GM19240 (cell line): ENCODE measurements at regions not wholly inside any gene's neighbourhood (a gene's known extent, or its start where the extent isn't known, plus 50 kb on each side); places are given as distances from the start of the nearest gene placed in this dataset.

Experiments used
- DNase-seq: peaks from one replicate; pipeline ENCODE4 v3.0.0; 2011; ENCODE audit warnings: low spot score; ENCODE audit not compliant: insufficient read length

DNA sequence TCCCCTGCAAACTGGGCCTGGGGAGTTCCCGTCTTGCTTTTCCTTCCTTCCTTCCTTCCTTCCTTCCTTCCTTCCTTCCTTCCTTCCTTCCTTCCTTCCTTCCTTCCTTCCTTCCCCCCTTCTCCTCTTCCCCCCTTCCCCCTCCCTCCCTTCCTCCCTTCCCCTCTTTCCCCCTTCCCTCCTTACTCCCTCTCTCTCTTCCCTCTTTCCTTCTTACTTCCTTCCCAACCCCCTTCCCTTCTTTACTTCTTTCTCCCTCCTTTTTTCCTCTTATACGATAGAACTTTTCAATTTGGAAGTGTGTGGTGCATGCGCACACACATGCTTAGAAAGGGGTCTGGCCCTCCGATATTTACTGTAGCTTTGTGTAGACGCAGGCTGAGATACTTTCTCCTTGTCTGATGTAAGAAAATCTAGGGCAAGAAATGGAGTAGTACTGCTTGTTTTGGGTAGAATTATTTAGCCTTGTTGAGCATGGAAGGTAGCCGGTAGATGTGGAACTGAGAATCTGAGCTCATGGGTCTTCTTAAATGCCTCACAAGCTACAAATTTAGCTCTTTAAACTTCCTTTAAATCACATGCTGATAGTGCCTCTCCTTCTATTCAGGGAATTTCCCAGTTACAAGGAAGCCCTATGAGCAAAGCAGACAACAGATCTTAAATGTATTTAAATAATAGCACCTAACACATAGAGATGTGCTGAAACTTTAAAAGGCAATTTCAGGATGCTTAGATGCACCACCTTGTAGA, 189.6 kb downstream of the GPAT3 start:
- no peak for DNase-seq

DNA sequence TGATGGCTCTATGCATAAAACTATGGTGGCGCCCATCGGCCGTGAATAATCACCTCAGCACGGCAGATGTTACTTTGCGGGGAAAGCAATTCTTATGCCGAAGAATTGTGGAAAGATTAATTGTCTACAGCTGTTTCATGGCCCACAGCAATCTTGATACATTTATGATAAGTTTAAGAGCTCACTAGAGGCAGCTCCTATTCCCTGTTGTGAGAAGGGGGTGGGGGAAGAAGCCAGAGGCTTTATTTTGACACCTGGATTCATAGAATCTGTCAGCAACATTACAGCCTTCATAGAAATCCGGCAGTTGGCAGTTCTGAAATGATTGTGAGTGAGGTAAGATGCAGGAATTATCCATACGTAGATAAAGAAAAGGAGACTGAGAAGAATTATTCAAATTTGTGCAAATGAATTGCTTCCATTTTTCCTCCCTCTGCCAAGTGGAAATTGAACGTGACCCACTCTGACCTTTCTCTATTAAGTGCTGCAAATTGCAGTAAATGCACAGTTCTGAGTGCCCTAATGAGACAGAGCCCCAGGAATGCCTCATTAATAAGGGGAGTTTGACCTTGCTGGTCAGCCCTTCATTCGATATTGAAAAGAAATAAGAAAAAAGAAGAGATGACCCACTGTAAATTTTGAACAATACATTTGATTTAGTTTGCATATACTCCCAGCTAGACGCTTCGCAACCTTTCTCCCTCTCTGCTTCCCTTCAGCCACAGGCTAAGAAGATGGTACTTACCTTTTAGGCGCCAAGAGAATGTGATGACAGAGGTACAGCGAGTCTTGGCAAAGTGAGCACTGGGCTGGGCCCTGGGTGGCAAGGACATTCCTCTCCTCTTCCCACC, 188.8 kb downstream of the GPAT3 start:
- DNase-seq, result no peak

DNA sequence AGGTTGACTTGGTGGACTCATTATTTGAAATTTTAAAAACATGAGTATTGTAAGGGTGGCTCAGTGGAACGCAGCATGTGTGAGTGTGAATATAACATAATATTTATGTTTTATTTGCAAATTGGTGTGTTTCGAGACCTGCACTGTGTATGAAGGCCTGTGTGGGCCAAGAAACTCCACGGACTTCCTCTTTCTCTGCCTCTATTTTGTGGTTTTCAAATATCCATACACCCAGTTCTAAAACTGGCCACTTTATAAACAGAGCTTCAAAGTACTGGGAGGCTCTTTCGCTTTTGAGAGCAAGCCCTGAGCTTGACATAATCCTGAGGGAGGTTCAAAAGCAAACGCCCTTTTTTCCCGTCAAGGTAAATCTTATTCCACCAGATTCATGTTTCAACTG, 187.7 kb downstream of the GPAT3 start:
- DNase-seq, result no peak

DNA sequence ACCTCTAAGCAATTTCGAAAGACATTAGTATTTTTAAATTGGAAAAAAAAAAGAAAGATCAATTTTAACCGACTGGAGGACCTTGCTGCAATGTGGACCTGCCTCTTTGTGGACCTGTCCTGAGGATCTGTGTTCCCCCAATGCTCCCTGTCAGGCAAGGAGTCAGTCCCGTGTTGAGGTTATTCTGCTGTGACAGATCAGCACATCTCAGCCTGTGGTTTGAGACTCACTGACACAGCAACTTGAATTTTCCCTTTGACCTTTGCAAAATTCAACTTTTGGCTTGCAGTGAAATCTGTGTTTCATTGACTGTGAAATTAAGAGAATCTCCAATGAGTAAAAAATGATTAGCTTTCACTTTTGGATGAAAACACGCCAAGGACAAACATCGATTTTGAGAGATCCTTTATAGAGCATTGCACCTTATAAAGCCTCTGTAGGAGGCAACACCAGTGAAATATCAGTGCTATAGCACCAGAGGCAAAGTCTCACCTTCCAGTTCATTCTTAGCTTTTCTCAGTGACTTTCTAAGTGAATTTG, 186.9 kb downstream of the GPAT3 start:
- DNase-seq, result no peak

DNA sequence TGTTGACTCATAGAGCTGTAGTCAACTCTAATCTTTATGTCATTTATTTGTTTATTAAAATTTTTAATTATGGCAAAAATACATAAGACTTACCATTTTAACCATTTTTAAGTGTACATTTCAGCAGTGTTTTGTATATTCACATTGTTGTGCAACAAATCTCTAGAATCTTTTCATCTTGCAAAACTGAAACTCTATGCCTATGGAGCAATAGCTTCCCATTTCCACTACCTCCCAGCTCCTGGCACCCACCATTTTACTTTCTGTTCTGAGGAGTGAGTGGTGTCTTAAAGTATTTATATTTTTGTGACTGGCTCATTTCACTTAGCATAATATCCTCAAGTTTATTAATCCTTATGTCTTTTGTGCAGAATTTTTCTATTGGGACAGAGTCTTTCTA, 181.0 kb downstream of the GPAT3 start:
- DNase-seq, result no peak

- DNase-seq, result no peak
Measured at GRCh38 chr4:83712890-83713289, 177.0 kb downstream of the GPAT3 start.

GRCh38 chr4:83709627-83710026, 173.7 kb downstream of the GPAT3 start:
- no peak for DNase-seq

DNA sequence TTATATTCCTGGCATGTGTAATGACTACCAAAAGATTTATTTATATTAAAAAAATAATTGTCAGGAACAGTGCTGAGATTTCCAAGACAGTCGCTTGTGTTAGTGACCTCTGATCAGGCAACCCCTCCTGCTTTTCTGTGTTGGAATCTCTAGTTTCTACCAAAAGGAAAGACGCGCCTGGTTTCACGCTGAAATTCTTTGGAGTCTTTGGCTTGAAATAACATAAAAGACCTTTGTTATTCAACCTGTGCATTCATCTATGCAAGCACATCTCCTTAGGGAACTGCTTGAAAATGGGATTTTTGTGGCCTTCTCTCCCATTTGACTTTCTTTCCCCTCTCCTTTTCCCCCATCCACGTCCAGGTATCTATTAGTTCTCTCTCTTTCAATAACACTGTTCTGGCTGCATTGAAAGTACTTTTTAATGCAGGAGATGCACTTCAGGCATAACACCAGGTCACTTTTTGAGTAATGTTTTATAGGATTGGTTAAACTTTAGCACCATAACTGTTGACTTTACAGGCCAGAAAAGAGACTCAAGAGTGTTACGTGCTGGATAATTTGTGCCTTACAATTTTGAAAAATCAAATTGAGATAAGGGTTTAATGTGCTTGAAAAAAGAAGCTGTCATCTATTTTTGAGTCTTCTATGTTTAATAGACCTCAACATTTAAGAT, 172.7 kb downstream of the GPAT3 start:
- DNase-seq, result no peak

- DNase-seq, result no peak
Measured at GRCh38 chr4:83704786-83705185, 168.9 kb downstream of the GPAT3 start.

DNA sequence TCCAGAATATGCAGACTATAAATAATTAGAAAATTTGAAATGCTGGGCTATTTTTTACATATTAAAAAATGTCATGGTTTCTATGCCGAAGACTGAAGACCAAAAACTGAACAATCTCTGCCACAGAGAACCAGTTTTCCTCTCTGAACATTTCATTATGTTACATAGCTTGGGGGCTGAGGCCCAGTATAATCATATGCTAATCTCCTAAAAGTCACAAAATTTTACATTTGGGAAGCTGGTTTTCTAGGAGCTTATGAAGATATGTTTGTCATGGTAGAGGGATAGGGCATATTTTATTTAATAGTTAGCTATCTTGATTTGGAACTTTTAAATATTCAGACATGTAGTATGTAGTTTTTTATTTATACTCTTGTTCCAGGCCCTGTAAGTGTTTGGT, 167.8 kb downstream of the GPAT3 start:
- DNase-seq, result no peak

GRCh38 chr4:83701041-83701440, 165.1 kb downstream of the GPAT3 start:
- no peak for DNase-seq

GRCh38 chr4:83699358-83699757, 163.4 kb downstream of the GPAT3 start:
- DNase-seq, result no peak

GRCh38 chr4:83692028-83692427, 156.1 kb downstream of the GPAT3 start:
- DNase-seq, result no peak

DNA sequence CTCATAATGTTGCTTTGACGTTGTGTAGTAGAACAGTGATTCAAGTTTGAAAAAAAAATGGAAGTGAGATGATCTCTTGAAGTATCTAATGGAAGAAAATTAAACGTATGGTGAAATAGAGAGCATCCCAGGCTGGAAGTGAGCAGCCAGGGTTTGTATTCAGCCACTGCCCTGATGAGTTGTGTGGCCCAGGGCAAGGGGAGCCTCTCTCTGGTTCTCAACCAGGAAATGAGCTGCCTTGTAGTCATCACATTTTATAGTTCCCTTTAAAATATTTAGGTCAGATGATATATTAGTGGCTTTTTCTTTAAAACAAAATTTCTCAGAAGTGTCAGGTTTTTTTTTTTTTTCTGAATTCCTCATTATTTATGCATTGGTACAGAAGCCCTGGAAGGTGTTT, 150.3 kb downstream of the GPAT3 start:
- DNase-seq, result no peak

DNA sequence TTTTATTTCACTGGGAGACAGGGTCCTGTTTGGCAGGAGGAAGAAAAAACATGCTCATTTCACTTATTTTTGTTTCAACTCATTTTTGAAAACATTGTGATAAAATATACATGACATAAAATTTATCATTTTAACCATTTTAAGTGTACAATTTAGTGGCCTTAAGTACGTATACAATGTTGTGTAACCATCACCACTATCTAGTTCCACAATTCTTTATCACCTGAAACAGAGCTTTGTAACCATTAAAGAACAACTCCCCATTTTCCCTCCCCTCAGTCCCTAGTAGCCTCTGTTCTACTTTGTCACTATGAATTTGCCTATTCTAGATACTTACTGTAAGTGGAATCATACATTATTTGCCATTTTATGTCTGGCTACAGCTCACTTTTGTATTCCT, 143.8 kb downstream of the GPAT3 start:
- no peak for DNase-seq

DNA sequence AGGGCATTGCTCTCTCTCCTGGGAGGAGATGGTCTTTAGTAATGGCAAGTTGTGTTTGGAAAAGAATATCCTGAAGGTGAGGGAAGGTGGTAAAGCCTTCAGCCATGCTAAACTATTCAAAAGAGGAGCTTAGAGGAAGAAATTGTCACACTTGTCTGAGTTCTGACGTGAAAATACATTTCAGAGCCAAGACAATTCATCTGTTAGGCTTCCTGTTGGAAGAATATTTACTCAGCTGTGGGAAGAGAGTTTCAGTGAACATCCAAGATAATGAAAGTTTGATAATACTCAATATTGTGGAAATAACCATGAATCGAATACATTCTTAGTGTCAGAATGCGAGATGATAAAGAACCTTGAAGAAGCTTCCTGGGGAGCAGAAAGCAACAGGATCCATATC, 143.3 kb downstream of the GPAT3 start:
- no peak for DNase-seq

- DNase-seq, result no peak
Measured at GRCh38 chr4:83677656-83678055, 141.7 kb downstream of the GPAT3 start.

DNA sequence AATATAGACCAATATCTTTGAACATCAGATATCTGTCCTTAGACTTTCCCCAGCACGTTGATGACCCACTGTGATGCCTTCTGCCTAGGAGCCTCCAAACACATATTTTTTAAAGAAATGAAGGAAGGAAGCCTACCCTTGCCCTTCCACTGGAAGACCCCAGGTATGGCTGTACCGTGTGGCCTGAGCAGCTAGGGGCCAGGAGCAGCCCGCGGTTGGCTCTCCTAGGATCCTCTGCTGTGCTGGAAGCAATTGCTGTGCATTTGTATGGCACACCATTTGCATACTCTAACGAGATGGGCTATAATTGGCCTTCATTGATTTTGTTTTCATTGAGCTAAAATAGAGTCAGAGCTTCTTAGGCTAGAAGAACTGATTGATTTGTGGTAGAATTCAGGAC, 128.8 kb downstream of the GPAT3 start:
- no peak for DNase-seq

DNA sequence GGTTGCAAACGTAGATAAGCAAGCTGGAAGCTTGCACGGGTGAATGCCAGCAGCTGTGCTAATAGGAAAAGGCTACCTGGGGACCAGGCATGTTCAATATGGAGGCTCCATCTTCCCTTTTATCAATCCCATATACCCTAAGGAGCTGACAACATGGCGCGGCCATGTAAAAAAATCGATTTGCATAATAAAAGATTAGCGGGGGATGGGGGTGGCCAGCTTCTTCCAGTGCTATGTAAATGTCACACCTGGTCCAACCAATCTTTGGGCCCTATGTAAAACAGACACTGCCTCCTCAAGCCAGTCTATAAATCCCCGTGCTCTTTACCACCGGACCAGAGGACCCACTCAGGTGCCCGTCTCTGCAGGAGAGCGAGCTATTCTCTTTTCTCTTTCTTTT, 128.2 kb downstream of the GPAT3 start:
- no peak for DNase-seq

- no peak for DNase-seq
Measured at GRCh38 chr4:83662204-83662603, 126.3 kb downstream of the GPAT3 start.

DNA sequence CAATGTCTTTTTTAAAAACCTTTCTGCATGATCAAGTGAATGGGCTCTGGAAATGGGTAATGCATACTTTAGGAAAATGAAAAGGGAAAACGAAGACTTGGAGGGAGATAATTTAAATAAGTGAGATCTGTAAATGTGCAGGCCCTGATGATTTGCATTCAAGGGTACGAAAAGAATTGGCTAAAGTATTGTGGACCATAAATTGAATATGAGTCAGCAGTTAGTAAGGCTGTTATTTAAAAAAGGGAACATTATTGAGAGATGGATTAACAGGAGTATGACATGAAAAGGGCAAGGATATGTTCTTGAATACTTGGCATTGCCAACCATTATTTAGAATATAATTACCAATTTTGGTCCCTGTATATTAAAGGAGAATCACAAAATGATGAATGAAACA, 125.5 kb downstream of the GPAT3 start:
- DNase-seq, result no peak

- no peak for DNase-seq
Measured at GRCh38 chr4:83660578-83660977, 124.7 kb downstream of the GPAT3 start.
